ENCODE measurements at regions not wholly inside any gene's neighbourhood (a gene's known extent, or its start where the extent isn't known, plus 50 kb on each side); places are given as distances from the start of the nearest gene placed in this dataset.

- H3K9me2 ChIP-seq (ENCODE audit: insufficient read depth), result no peaks in the 10 kb centered on the region
- H2AFZ ChIP-seq, result no peak overlapping the region
- H3K9me3 ChIP-seq (ENCODE audit: insufficient read depth, low read depth), result no peaks in the 10 kb centered on the region
- H3K27ac ChIP-seq, result no peak overlapping the region
- H3K4me3 ChIP-seq, result no peak overlapping the region
- no TSS peak for BruUV-seq (replicated peaks)
- no peak overlapping the region for H3K4me2 ChIP-seq
- intact Hi-C loops (cut with micrococcal nuclease; ENCODE audit: unreplicated experiment), result no loop called here
- no peak for TF ChIP-seq CTCF (conservative IDR thresholded peaks at IDR 0.05)
- no peak for TF ChIP-seq EZH2 (IDR thresholded peaks at IDR 0.05; ENCODE audit: low read depth)
- H3K27me3 ChIP-seq (ENCODE audit: insufficient read depth, low read depth), result no peaks in the 10 kb centered on the region
- DNase-seq, result no peak
- POLR2A ChIA-PET (ENCODE audit: unreplicated experiment), result no interaction called here
- no peaks in the 10 kb centered on the region for H3K36me3 ChIP-seq (ENCODE audit: low read depth)
- no peaks in the 10 kb centered on the region for H3F3A ChIP-seq (ENCODE audit: insufficient read depth, low read depth)
- CTCF ChIA-PET, result no interaction called here
- H3K4me1 ChIP-seq (replicated peaks; ENCODE audit: insufficient read depth), result 0 out of 2 replicates have a peak, but pooled peaks cover 4% of the 10 kb centered on the region
- H4K20me1 ChIP-seq (ENCODE audit: insufficient read depth), result no peaks in the 10 kb centered on the region
- H3K79me2 ChIP-seq (ENCODE audit: low read depth), result no peaks in the 10 kb centered on the region
Measured at GRCh38 chr6:123733180-123733579, 70.5 kb upstream of the NKAIN2 start.

- CTCF ChIA-PET, result interaction anchor here (0.6 to 2.2 kb wide), 4 partner anchors 275 to 847 kb away, joined by 3 to 10 read pairs (median 5); no protein-coding TSS in a partner anchor
- DNase-seq, result no peak
Measured at GRCh38 chr6:123716506-123716905, 79.8 kb upstream of the TRDN start.

GRCh38 chr6:123715006-123715863 is 78.5 kb upstream of the TRDN start:
- Histone ChIP-seq H3K36me3 (ENCODE audit: low read depth) (no peaks in the 10 kb centered on the region), H2AFZ (peak overlapping the region; percentile 1; the same call in 1 of the 2 replicates), H3K4me2 (no peak overlapping the region), H3K79me2 (ENCODE audit: low read depth) (no peaks in the 10 kb centered on the region), H3K9me3 (ENCODE audit: insufficient read depth, low read depth) (no peaks in the 10 kb centered on the region), H3F3A (ENCODE audit: insufficient read depth, low read depth) (no peaks in the 10 kb centered on the region), H3K9me2 (ENCODE audit: insufficient read depth) (no peaks in the 10 kb centered on the region), H3K4me1 (replicated peaks; ENCODE audit: insufficient read depth) (no peaks in the 10 kb centered on the region), H4K20me1 (ENCODE audit: insufficient read depth) (no peaks in the 10 kb centered on the region), H3K27me3 (ENCODE audit: insufficient read depth, low read depth) (no peaks in the 10 kb centered on the region), H3K27ac (no peak overlapping the region), H3K4me3 (no peak overlapping the region)
- intact Hi-C loops (cut with micrococcal nuclease; ENCODE audit: unreplicated experiment), result loop anchor here (1.0 to 10.0 kb wide), 3 partner anchors 299 to 850 kb away; no protein-coding TSS in a partner anchor
- no TSS peak for BruUV-seq (replicated peaks)
- peak; percentile 84 for TF ChIP-seq CTCF (conservative IDR thresholded peaks at IDR 0.05)
- TF ChIP-seq EZH2 (IDR thresholded peaks at IDR 0.05; ENCODE audit: low read depth), result no peak
- ChIA-PET CTCF (interaction anchor here (0.9 to 2.2 kb wide), 8 partner anchors 14 to 846 kb away, joined by 3 to 10 read pairs (median 5); no protein-coding TSS in a partner anchor), POLR2A (ENCODE audit: unreplicated experiment) (no interaction called here)
- peak; percentile 9 to 38 for DNase-seq

More at GRCh38 chr6:123716506-123716905, 79.8 kb upstream of the TRDN start:
- no peaks in the 10 kb centered on the region for H3K27me3 ChIP-seq (ENCODE audit: insufficient read depth, low read depth)
- H2AFZ ChIP-seq, result 0 out of 2 replicates have a peak overlapping the region, but pooled peaks have one; percentile 18
- no peak overlapping the region for H3K27ac ChIP-seq
- H3K9me2 ChIP-seq (ENCODE audit: insufficient read depth), result no peaks in the 10 kb centered on the region
- no TSS peak for BruUV-seq (replicated peaks)
- H3K36me3 ChIP-seq (ENCODE audit: low read depth), result no peaks in the 10 kb centered on the region
- no peaks in the 10 kb centered on the region for H4K20me1 ChIP-seq (ENCODE audit: insufficient read depth)
- H3F3A ChIP-seq (ENCODE audit: insufficient read depth, low read depth), result no peaks in the 10 kb centered on the region
- no peaks in the 10 kb centered on the region for H3K79me2 ChIP-seq (ENCODE audit: low read depth)
- no peaks in the 10 kb centered on the region for H3K9me3 ChIP-seq (ENCODE audit: insufficient read depth, low read depth)
- no peak for TF ChIP-seq EZH2 (IDR thresholded peaks at IDR 0.05; ENCODE audit: low read depth)
- TF ChIP-seq CTCF (conservative IDR thresholded peaks at IDR 0.05), result no peak
- intact Hi-C loops (cut with micrococcal nuclease; ENCODE audit: unreplicated experiment), result loop anchor here (10.0 kb wide), 1 partner anchor 852 kb away; no protein-coding TSS in a partner anchor
- no peak overlapping the region for H3K4me2 ChIP-seq
- no peak overlapping the region for H3K4me3 ChIP-seq
- no peaks in the 10 kb centered on the region for H3K4me1 ChIP-seq (replicated peaks; ENCODE audit: insufficient read depth)
- POLR2A ChIA-PET (ENCODE audit: unreplicated experiment), result no interaction called here
